ENCODE measurements at regions not wholly inside any gene's neighbourhood (a gene's known extent, or its start where the extent isn't known, plus 50 kb on each side); places are given as distances from the start of the nearest gene placed in this dataset.
A peak's percentile ranks its signal among the peaks of the same experiment; 100 is the strongest.

GRCh38 chr12:39105111-39105510 lies 199.7 kb upstream of the CPNE8 start:
- TF ChIP-seq MXI1 (conservative IDR thresholded peaks at IDR 0.05; ENCODE audit: poor library complexity, severe bottlenecking) = no peak
- no peak for TF ChIP-seq CTCF (IDR thresholded peaks at IDR 0.05; ENCODE audit: poor library complexity, severe bottlenecking)
- no peaks in the 10 kb centered on the region for H3K27me3 ChIP-seq (ENCODE audit: insufficient read depth, low read depth, low read length)
- H4K20me1 ChIP-seq (ENCODE audit: insufficient read depth) = no peaks in the 10 kb centered on the region
- no peak overlapping the region for H3K4me2 ChIP-seq (ENCODE audit: low read length)
- H3K4me3 ChIP-seq (ENCODE audit: low read length) = no peak overlapping the region
- no peaks in the 10 kb centered on the region for H3F3A ChIP-seq (ENCODE audit: insufficient read depth, low read length, poor library complexity, severe bottlenecking)
- no peak overlapping the region for H2AFZ ChIP-seq (ENCODE audit: low read depth, low read length)
- H3K36me3 ChIP-seq (ENCODE audit: insufficient read depth, low read length) = no peaks in the 10 kb centered on the region
- no peak overlapping the region for H3K9ac ChIP-seq (ENCODE audit: low read length)
- no peaks in the 10 kb centered on the region for H3K79me2 ChIP-seq (replicated peaks; ENCODE audit: insufficient read depth, low read length)
- H3K27ac ChIP-seq (ENCODE audit: low read length) = no peak overlapping the region
- no peaks in the 10 kb centered on the region for H3K9me3 ChIP-seq (ENCODE audit: low read length)
- no peaks in the 10 kb centered on the region for H3K9me2 ChIP-seq (ENCODE audit: insufficient read depth, low read length)

- no peaks in the 10 kb centered on the region for H3K79me2 ChIP-seq (replicated peaks; ENCODE audit: insufficient read depth, low read length)
- no peak overlapping the region for H3K27ac ChIP-seq (ENCODE audit: low read length)
- H3K9me2 ChIP-seq (ENCODE audit: insufficient read depth, low read length) = no peaks in the 10 kb centered on the region
- H3K4me3 ChIP-seq (ENCODE audit: low read length) = no peak overlapping the region
- H3K36me3 ChIP-seq (ENCODE audit: insufficient read depth, low read length) = no peaks in the 10 kb centered on the region
- H3K9me3 ChIP-seq (ENCODE audit: low read length) = no peaks in the 10 kb centered on the region
- H2AFZ ChIP-seq (ENCODE audit: low read depth, low read length) = peak overlapping the region; percentile 8
- no peak overlapping the region for H3K9ac ChIP-seq (ENCODE audit: low read length)
- H3K27me3 ChIP-seq (ENCODE audit: insufficient read depth, low read depth, low read length) = no peaks in the 10 kb centered on the region
- no peak overlapping the region for H3K4me2 ChIP-seq (ENCODE audit: low read length)
- TF ChIP-seq RAD21 (conservative IDR thresholded peaks at IDR 0.05) (peak; percentile 95), CTCF (IDR thresholded peaks at IDR 0.05; ENCODE audit: poor library complexity, severe bottlenecking) (peak; percentile 87), TAF1 (IDR thresholded peaks at IDR 0.05; ENCODE audit: low read depth) (no peak), EZH2 (IDR thresholded peaks at IDR 0.05; ENCODE audit: borderline replicate concordance, insufficient read depth, low read length, poor library complexity, severe bottlenecking) (no peak), SMC3 (conservative IDR thresholded peaks at IDR 0.05; ENCODE audit: poor library complexity) (peak; percentile 97), POLR2AphosphoS5 (IDR thresholded peaks at IDR 0.05) (no peak)
- H4K20me1 ChIP-seq (ENCODE audit: insufficient read depth) = no peaks in the 10 kb centered on the region
- H3F3A ChIP-seq (ENCODE audit: insufficient read depth, low read length, poor library complexity, severe bottlenecking) = no peaks in the 10 kb centered on the region
These were observed 198.3 kb upstream of the CPNE8 start for GRCh38 chr12:39103552-39104165.

- no peak overlapping the region for H3K4me2 ChIP-seq (ENCODE audit: low read length)
- no peaks in the 10 kb centered on the region for H3K36me3 ChIP-seq (ENCODE audit: insufficient read depth, low read length)
- H4K20me1 ChIP-seq (ENCODE audit: insufficient read depth) = no peaks in the 10 kb centered on the region
- no peak overlapping the region for H3K27ac ChIP-seq (ENCODE audit: low read length)
- no peak for TF ChIP-seq EZH2 (IDR thresholded peaks at IDR 0.05; ENCODE audit: borderline replicate concordance, insufficient read depth, low read length, poor library complexity, severe bottlenecking)
- H2AFZ ChIP-seq (ENCODE audit: low read depth, low read length) = no peak overlapping the region
- no peak overlapping the region for H3K9ac ChIP-seq (ENCODE audit: low read length)
- no peaks in the 10 kb centered on the region for H3K9me3 ChIP-seq (ENCODE audit: low read length)
- no peaks in the 10 kb centered on the region for H3K9me2 ChIP-seq (ENCODE audit: insufficient read depth, low read length)
- H3K27me3 ChIP-seq (ENCODE audit: insufficient read depth, low read depth, low read length) = no peaks in the 10 kb centered on the region
- no peaks in the 10 kb centered on the region for H3F3A ChIP-seq (ENCODE audit: insufficient read depth, low read length, poor library complexity, severe bottlenecking)
- no peak overlapping the region for H3K4me3 ChIP-seq (ENCODE audit: low read length)
- no peaks in the 10 kb centered on the region for H3K79me2 ChIP-seq (replicated peaks; ENCODE audit: insufficient read depth, low read length)
These were observed 197.3 kb upstream of the CPNE8 start for GRCh38 chr12:39102474-39103209.
